ENCODE measurements at regions not wholly inside any gene's neighbourhood (a gene's known extent, or its start where the extent isn't known, plus 50 kb on each side); places are given as distances from the start of the nearest gene placed in this dataset.
"Not testable (repeated sequence)": the region's sequence is repeated elsewhere in the genome, so short reads cannot be mapped to it uniquely, and the experiment has no call there.

DNA sequence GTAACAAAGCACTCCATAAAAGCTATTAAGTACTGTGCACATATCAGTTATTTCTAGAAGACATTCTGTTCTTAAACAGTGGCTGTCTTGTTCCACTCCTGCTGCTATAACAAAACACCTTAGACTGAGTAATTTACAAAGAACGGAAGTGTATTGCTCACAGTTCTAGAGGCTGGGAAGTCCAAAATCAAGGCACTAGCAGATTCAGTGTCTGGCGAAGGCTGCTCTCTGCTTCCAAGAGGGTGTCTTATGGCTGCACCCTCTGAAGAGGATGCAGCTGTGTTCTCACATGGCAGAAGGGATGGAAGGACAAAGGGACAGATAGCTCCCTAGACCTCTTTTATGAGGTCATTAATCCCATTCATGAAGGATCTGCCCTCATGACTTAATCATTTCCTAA, 424.2 kb upstream of the ZMIZ1 start:
- no peak for DNase-seq (ENCODE audit: low spot score)

DNA sequence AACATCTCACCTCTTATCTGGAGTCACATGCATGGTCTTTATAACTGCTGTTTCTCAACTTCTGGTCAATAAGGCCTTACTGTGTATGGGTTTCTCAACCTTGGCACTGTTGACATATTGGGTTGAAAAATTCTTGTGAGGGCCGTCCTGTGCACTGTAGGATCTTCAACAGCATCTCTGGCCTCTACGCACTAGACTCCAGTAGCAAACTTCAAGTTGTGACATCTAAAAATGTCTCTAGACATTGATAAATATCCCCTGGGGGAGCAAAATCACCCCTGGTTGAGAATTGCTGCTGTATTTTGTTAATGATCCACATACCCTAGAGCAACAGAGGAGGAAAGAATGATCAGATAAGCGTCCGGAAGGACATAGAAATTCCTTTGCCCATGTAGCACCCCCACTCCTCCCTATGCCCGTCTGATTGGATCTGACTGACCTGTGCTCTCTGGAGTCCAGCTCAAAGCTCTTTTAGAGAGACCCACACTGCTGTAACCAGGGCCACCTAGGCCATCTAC, 423.5 kb upstream of the ZMIZ1 start:
- DNase-seq (ENCODE audit: low spot score) = no peak

DNA sequence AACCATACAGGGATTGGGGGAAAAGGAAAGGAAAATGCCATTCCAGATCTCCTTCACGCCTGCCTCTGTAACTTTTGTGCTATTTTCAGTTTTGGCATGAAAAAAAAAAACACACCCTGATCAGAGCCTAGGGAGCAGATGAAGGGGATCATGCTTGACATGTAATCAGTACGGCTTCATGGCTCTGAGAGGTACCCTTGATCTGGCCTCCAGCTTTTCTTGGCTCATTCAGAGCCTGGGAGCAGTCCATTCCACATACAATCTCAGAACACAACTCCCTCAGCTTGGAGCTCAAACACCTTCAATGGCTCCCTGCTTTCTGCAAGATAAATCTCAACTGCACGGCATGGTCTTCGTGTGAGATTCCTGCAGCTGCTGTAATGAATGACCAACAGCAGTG, 422.8 kb upstream of the ZMIZ1 start:
- DNase-seq (ENCODE audit: low spot score) = no peak

DNA sequence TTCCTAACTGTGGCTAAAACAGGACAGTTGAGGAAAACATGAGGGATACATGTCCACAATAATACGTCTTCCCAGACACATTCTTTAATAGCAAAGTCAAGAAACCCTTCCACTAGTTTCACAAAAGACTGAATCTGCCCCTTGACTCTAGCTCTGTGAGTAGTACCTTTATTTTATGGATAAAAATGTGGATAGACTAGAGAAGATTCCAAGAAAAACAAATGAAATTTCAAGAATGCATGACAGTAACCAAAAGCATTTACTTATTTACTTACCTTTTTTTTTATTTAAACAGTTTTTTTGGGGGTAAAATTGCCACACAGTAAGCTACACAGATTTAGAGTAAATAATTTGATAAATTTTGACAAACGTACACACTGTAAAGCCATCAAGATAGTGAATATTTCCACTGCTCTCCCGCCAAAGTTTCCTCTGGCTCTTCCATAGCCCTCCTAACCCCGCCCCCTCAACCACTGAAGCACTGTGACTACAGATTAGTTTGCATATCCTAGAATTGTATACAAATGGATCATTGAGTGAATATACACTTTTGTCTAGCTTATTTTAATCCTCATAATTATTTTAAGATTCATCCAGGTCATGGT, 420.4 kb upstream of the ZMIZ1 start:
- DNase-seq (ENCODE audit: low spot score) = no peak

DNA sequence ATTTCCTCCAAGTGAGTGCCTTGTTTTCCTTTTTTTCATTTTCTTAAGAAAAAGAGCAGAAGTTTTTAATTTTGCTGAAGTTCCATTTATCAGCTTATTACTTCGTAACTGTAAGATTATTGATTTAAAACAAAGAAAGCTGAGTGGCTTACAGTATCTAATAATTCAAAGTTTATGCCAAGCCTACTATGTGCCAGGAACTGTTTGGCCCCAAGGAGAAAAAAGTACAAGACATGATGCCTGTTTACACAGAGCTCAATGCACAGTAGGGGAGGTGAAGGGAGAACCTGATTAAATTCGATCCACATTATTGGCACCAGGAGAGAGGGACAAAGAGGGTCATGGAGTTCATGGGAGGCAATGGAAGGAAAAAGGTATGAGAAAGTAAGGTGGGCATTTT, 419.3 kb upstream of the ZMIZ1 start:
- no peak for DNase-seq (ENCODE audit: low spot score)

DNA sequence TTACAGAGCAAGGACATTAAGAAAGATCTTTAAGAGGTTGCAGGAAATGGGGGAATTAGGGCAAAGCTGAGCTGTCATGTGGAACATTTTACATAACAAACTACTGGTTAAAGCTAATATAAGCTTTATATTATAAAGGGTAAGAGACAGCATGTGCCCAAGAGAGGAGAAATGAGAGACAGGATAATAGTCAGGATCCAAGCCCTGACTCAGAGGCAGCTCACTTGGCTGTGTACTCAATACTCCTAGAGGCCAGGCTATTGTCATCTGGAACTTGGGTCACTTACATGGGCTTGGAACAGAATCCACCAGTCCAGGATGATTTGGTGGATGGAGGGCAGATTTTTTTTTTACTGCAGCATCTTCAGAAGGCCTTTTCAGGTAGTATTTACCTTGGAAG, 418.6 kb upstream of the ZMIZ1 start:
- DNase-seq (ENCODE audit: low spot score) = no peak

DNA sequence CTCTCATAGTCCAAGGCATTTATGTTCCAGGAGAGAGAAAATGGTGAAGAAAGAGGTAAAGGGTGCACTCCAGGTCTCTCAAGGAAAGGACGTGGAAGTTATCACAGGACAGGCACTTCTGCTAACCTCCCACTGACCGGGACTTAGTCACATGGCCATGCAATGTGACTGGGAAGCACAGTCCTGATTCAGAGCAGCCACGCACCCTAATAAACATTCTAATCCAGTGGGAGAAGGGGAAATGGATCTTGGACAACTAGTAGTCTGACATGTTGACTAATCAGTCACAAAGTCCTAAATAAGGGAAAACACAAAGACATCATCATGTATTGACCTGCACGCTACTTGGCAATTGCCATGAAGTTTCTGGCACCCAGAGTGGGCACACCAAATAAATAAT, 417.5 kb upstream of the ZMIZ1 start:
- DNase-seq (ENCODE audit: low spot score) = no peak

DNA sequence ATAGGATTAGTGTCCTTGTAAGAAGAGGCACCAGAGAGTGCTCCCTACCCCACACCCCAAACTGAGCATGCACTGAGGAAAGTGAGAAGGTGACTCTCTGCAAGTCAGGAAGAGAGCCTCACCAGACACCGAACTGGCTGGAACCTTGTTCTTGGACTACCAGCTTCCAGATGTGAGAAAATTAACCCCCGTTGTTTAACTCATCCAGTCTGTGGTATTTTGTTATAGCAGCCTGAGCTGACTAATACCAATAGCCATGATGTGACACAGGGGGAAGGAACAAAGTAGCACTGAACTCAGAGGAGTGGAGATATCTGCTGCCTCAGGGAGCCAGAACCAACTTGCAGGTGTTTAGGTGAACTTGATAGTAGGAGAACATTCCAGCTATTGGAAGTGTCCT, 415.2 kb upstream of the ZMIZ1 start:
- no peak for DNase-seq (ENCODE audit: low spot score)

DNA sequence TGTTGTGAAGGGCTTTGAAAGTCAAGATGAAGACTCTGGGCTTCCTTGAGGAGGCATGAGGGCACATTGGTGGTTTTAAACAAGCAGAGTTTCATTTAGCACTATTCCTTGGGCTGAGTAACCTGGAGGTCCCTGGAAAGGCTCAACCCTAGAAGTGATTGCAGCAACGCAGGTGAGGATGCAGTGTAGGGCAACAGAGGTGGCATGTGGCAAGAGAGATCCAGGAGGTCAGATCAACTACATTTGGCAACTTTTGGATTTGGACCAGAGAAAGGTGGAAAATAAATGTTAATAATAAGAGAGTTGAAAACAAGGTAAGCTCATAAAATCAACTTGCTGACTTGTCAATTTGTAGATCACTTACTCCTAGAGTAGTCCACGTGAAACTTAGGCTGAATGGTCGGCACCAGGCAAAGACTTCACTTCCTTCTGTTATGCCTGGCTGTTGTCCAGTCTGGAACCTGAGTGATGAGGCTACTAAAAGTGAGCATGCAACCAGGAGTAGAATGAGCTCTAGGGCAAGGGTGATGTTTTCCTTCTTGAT, 414.6 kb upstream of the ZMIZ1 start:
- no peak for DNase-seq (ENCODE audit: low spot score)

DNA sequence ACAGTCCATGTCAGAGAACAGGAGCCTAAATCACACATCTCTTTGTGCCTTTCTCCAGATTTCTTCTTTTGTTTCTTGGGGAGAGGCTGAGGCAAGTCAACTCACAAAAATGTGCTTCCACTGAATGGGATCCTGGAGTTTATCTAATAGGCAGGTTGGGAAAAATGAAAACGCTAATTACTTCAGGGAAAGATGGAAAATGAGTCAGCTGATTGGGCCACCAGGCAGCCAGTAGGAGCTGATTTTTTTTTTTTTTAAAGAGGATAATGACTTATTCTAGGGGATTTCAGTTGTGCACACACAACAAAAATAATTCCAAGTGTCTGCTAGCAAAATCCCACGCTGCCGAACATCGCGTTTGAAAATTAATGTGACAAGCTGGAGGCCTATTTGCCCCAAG, 412.8 kb upstream of the ZMIZ1 start:
- DNase-seq (ENCODE audit: low spot score) = no peak

DNA sequence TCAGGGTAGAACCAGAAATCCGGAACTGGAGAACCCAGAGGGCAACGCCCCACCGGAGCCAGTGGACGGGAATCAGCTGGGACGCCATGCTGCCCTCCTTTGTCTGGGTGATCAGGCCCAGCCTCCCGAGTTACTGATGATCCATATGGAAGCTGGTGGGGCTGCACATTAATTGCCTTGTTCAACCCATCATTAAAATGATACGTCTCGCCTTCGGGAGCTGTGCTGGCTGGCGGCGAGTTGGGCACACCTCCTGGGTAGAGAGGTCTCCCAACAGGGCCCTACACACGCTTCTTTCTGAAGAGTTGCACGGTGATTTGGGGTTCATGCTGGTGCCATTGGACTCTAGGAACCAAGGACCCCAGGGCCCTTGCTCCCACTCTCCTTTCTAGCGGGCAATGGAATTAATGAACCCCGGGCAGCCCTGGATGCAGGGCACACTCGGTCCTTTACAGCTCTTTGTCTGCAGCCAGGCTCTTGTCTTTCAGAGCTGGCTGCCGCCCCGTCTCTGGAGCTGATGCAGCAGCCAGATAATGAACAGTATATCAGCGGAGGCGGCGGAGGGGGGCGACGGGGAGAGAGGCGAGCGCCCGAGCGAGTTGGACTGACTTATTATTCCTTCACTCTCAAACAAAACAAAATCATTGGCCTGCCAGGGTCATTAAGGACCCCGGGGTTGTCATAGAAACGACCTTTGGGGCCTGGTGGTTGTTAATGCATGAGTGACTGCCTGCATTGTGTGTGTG, 412.2 kb upstream of the ZMIZ1 start:
- no peak for DNase-seq (ENCODE audit: low spot score)

DNA sequence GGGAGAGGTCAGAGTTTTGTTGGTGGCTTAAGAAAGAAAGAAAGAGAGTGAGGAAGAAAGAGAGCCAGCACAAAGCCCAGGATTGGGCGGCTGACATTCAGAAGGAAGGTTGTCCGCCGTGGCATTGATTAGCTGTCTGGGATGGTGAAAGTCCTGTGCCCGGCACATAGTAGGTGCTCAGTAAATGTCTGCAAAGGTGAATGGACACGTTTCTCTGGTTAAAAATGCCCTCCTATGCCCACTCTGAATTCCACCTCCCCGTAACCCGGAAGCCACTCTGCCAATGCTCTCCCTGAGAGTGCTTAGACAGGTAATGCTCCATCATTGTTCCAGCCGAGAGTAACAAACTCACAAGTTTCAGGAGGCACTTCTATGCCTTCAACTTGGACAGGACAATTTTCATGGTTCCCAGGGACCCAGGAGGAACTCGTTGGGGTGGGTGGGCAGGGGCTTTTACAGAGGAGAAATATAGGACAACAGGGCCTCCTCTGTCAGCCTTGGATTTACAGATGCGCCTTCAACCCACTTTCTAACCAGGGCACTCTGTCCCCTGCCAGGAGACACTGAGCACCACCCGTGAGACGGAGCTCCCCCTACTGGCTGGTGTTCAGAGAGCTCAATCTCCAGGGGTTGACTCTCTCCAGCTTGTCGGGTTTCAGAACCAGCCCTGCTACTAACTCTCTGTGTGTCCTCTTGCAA, 411.5 kb upstream of the ZMIZ1 start:
- peak; percentile 58 for DNase-seq (ENCODE audit: low spot score)

DNA sequence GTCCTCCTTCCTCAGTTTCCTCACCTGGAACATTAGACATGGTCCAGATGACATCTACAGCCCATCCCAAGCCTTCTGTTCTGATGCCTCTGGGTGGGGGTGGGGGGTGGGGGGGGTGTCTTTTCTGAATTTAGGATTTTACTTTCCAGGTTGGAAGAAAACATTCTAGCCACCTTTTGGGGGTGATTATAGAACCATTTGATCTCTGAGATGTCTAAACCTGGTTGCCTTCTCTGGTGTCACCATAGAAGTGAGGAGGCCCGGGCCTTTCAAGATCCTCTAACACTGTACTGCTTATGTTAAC, 411.0 kb upstream of the ZMIZ1 start:
- DNase-seq (ENCODE audit: low spot score) = no peak

DNA sequence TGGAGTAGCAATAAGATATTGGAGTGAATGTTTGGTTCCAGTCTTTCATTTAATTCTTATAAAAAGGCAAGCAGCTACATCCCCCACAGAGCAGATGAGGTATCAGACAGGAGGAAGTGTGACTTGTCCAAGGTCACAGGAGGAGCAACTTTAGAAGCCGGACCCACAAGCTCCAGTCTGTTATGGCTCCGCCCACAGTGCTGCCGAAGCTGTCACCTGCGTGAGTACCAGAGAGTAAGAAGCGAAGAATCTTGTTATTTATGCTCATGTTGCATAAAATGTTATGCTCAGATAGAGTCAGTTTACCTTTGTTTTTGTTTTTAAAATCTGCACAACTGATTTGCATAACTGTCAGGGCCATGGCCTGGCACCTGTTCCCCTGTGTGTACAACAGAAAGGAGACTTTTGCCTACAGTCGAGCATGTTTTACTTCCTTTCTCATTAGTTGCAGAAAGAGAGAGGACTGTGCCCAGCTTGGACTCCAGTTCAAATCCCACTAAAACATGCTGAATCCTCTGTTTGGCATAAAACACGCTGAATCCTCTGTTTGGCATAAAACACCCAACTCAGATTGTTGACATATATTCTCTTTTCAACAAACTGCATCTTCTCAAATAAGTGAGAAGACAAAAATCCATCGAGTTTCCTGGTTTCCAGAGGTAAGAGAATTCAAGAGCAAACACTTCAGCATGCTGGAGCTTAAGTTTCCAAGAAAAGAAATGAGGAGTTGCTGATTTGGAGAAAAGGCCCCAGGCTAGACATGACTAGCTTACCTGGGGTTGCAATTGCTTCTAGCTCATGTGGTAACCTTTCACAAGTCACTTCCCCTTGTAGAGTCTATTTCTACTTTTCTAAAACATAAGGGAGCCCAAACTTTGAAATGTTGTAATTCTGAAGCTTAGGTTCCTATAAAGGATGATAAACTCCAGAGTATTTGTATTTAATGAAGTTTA, 409.8 kb upstream of the ZMIZ1 start:
- no peak for DNase-seq (ENCODE audit: low spot score)

DNA sequence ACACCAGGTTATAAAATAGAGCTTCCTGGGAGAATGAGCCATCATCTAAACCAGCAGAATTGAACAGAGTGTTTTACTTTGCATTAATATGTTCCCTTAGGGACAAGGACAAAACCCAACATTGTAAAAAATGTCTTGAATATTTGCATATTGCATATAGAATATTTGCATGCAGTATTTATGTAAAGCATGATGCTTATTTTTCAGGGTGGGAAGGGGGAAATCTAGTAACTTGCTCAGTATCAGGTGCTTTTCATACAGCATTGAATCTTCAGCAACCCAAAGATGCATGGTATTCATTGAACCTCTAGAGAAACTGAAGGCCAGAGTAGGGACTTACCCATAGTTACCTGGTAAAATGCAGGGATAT, 409.2 kb upstream of the ZMIZ1 start:
- no peak for DNase-seq (ENCODE audit: low spot score)

DNA sequence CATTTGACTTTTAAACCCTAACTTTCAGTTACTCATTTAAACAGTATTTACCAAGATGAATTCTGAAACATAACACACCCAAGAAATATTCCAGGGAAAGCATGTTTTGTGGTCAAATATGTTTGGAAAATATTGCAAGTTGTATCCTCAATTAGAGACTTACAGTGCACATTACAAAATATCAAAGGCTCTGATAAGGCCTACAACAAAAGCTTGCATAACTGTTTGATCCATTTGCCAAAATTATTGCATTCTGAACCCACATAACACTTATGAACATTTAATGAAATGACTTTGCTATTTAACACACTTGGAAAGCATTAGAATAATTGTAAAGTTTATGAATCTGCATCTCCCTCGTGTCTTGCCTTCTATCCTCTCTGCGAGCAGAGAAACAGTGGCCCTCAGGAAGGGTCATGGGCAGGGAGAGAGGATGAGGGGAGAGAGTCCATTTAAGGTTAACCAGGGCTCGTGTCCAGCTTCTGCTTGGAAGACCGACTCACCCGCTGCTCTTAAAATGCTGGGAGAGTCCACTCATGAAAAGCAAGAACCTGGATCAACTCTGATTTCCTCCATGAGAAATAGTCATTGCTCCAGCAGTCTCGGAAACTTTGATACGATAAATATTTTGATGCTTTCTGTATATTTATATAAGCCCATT, 408.2 kb upstream of the ZMIZ1 start:
- no peak for DNase-seq (ENCODE audit: low spot score)

DNA sequence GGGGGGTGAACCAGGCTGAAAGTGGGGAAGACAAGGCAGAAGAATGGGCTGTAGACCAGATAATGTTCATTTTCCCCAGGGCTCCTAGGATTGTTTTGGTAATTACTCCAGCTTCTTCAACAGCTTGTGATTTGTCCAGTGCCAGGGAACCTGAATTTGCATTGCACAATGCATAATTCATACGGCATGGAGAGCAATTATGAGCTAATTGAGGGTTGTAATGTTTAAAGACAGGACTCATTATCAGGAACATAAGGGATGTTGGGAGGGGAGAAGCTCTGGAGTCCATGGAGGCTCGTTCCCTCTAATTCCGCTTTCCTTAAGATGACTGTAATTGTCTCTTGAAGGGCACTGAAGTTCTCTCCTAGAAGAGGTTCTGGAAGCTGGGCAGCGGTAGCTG, 405.0 kb upstream of the ZMIZ1 start:
- DNase-seq (ENCODE audit: low spot score) = no peak

DNA sequence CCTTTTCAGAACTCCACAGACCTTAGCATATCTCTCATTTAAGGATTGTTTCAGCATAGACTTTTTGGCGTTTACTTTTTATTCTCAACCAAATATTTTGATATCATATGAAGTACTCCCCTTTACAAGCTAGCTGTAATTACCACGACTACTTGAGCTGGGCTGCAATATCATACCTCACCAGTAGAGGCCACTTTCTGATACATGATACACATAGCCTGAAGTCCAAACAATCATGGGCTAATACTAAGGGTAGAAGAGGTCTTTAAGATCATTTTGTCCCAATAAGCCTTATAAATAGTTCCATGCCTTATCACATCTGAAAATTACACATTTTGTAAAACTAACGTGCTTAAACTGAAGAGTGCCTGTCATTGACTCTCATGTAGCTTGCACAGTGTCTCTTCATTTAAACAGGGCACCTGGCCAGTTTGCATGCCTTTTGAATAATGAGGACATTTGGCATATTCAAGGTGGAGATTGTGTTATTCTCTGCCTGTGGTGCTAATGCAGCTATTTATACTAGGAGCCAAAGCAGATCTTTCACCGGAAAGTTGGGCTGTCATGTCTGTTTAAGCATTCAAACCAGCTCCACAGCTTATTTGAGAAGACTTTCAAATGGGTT, 403.7 kb upstream of the ZMIZ1 start:
- DNase-seq (ENCODE audit: low spot score) = no peak

DNA sequence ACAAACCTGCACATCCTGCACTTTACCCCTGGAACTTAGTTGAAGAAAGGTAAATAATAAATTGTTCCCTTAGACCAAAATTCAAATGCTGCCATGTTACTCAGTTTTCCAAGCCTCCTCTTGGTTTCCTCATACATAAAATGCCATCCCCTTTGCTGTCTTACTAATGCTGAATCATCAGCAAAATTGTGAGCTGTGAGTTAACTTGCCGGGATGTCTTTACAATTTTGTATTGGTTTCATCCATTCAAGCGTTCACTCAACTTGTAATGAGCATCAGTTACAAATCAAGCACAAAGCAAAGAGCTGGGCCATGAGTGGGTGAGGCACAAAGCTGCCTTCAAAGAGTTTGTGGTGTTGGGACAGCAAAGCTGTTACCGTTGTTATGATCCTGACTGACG, 395.8 kb upstream of the ZMIZ1 start:
- no peak for DNase-seq (ENCODE audit: low spot score)

DNA sequence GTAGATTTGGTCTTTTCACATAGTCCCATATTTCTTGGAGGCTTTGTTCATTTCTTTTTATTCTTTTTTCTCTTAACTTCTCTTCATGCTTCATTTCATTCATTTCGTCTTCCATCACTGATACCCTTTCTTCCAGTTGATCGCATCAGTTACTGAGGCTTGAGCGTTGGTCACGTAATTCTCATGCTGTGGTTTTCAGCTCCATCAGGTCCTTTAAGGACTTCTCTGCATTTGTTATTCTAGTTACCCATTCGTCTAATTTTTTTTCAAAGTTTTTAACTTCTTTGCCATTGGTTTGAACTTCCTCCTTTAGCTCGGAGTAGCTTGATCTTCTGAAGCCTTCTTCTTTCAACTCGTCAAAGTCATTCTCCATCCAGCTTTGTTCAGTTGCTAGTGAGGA, 387.6 kb upstream of the ZMIZ1 start:
- DNase-seq (ENCODE audit: low spot score) = not testable (repeated sequence)

DNA sequence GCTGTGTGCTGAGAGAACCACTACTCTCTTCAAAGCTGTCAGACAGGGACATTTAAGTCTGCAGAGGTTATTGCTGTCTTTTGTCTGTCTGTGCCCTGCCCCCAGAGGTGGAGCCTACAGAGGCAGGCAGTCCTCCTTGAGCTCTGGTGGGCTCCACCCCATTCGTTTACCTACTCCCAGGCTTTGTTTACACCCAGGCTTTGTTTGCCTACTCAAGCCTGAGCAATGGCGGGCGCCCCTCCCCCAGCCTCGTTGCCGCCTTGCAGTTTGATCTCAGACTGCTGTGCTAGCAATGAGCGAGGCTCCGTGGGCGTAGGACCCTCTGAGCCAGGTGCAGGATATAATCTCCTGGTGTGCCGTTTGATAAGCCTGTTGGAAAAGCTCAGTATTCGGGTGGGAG, 386.8 kb upstream of the ZMIZ1 start:
- DNase-seq (ENCODE audit: low spot score) = not testable (repeated sequence)

Data from H4 (cell line).